Endothelial cell (in vitro differentiated cells): ENCODE measurements at regions not wholly inside any gene's neighbourhood (a gene's known extent, or its start where the extent isn't known, plus 50 kb on each side); places are given as distances from the start of the nearest gene placed in this dataset.

ENCODE experiments used
- DNase-seq: peaks from one replicate; pipeline ENCODE4 v3.0.0; 2021; ENCODE audit warnings: low spot score
- H3K27ac Mint-ChIP-seq: one replicate; pipeline ENCODE4 v1.8.0; 2021; ENCODE audit warnings: mixed read lengths, inconsistent platforms; ENCODE audit not compliant: unreplicated experiment
- H3K27me3 Mint-ChIP-seq: one replicate; pipeline ENCODE4 v1.8.0; 2021; ENCODE audit warnings: mild to moderate bottlenecking, moderate library complexity, mixed read lengths, inconsistent platforms; ENCODE audit not compliant: unreplicated experiment
- H3K36me3 Mint-ChIP-seq: one replicate; pipeline ENCODE4 v1.8.0; 2021; ENCODE audit warnings: mild to moderate bottlenecking, low read depth, mixed read lengths, inconsistent platforms; ENCODE audit not compliant: unreplicated experiment
- H3K4me1 Mint-ChIP-seq: one replicate; pipeline ENCODE4 v1.8.0; 2021; ENCODE audit warnings: mild to moderate bottlenecking, mixed read lengths, inconsistent platforms; ENCODE audit not compliant: unreplicated experiment
- H3K4me3 Mint-ChIP-seq: one replicate; pipeline ENCODE4 v1.8.0; 2021; ENCODE audit warnings: mild to moderate bottlenecking, mixed read lengths, inconsistent platforms; ENCODE audit not compliant: unreplicated experiment
- H3K9me3 Mint-ChIP-seq: one replicate; pipeline ENCODE4 v1.8.0; 2021; ENCODE audit warnings: mixed read lengths, inconsistent platforms; ENCODE audit not compliant: unreplicated experiment
- TF ChIP-seq, protein P1 (sequence below): fragments of 200-600 bp; sonication (generic); IDR thresholded peaks from one replicate; pipeline ENCODE4 v1.5.0; 2021; ENCODE audit warnings: antibody characterized with exemption; ENCODE audit not compliant: unreplicated experiment

DNA sequence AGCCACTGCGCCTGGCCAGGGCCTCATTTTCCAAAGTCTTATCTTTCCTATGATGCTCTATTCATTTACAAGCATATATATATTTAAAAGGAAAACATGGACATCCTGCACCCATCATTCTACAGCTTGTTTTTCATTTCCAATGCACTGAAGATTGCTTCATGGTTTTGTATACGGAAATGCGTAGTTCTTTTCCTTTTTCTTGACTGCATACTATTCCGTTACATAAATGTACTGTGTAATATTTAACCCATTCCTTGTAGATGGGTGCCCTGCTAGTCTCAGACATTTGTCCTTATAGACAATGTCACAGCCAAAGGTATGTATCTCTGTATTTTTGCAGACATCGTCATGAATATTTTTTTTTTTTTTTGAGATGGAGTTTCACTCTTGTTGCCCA lies 257.0 kb downstream of the ASMT start:
- TF ChIP-seq, protein P1, sequence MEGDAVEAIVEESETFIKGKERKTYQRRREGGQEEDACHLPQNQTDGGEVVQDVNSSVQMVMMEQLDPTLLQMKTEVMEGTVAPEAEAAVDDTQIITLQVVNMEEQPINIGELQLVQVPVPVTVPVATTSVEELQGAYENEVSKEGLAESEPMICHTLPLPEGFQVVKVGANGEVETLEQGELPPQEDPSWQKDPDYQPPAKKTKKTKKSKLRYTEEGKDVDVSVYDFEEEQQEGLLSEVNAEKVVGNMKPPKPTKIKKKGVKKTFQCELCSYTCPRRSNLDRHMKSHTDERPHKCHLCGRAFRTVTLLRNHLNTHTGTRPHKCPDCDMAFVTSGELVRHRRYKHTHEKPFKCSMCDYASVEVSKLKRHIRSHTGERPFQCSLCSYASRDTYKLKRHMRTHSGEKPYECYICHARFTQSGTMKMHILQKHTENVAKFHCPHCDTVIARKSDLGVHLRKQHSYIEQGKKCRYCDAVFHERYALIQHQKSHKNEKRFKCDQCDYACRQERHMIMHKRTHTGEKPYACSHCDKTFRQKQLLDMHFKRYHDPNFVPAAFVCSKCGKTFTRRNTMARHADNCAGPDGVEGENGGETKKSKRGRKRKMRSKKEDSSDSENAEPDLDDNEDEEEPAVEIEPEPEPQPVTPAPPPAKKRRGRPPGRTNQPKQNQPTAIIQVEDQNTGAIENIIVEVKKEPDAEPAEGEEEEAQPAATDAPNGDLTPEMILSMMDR = no peak
- H3K4me3 Mint-ChIP-seq = no peak overlapping the region
- H3K27me3 Mint-ChIP-seq = peaks cover 3% of the 10 kb centered on the region
- H3K27ac Mint-ChIP-seq = no peak overlapping the region
- DNase-seq = no peak
- no peaks in the 10 kb centered on the region for H3K4me1 Mint-ChIP-seq
- H3K9me3 Mint-ChIP-seq = no peaks in the 10 kb centered on the region
- no peaks in the 10 kb centered on the region for H3K36me3 Mint-ChIP-seq

DNA sequence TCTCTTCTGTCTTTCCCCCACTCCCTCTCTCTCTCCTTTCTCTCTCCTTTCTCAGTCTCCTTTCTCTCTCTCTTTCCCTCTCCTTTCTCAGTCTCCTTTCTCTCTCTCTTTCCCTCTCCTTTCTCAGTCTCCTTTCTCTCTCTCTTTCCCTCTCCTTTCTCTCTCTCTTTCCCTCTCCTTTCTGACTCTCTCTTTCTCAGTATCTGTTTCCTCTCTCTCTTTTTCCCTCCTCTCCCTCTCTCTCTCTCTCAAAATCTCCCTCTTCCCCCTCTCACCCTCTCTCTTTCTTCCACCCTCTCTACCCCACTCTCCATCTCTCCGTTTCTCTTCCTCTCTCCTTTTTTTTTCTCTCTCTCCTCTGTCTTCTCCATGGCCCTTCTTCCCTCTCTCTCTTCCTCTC lies 258.8 kb downstream of the ASMT start:
- Mint-ChIP-seq H3K27me3 (peaks cover 3% of the 10 kb centered on the region), H3K4me1 (no peaks in the 10 kb centered on the region), H3K9me3 (no peaks in the 10 kb centered on the region), H3K36me3 (no peaks in the 10 kb centered on the region), H3K4me3 (no peak overlapping the region), H3K27ac (no peak overlapping the region)
- TF ChIP-seq, protein P1 = no peak
- DNase-seq = no peak

DNA sequence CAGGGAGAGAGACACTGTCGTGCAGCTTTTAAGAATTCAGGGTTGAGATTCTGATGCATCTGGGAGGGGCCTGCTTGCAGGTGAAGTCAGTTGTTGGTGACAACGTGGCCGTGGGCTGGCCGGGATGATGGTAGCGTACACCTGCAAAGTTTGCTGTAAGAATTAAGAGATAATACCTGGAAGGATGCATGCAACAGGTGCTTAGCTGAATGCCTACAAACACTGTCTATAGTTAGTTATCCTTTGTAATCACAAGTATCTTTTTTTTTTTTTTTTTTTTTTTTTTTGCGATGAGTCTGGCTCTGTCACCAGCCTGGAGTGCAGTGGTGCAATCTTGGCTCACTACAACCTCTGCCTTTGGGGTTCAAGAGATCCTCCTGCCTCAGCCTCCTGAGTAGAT lies 259.6 kb downstream of the ASMT start:
- no peaks in the 10 kb centered on the region for H3K36me3 Mint-ChIP-seq
- no peak overlapping the region for H3K4me3 Mint-ChIP-seq
- TF ChIP-seq, protein P1 = no peak

DNA sequence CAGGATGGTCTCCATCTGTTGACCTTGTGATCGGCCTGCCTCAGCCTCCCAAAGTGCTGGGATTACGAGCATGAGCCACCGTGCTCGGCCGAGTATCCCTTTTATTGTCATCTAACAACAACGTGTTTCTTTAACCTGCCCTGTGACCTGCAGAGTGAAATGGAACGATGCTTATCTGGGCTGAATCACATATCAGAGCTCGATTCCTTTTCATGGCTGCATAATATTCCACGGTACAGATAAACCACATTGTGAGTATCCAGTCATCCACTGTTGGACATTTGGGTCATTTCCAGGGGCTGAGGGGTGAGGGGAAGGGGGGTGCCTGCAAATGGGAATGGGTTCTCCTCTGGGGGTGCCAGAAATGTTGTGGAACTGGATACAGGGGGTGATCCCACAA lies 260.0 kb downstream of the ASMT start:
- Mint-ChIP-seq H3K27ac (no peak overlapping the region), H3K9me3 (no peaks in the 10 kb centered on the region), H3K4me3 (no peak overlapping the region), H3K4me1 (no peaks in the 10 kb centered on the region), H3K36me3 (no peaks in the 10 kb centered on the region), H3K27me3 (peaks cover 3% of the 10 kb centered on the region)
- TF ChIP-seq, protein P1 = no peak
- no peak for DNase-seq

More for the DNA sequence above, 259.6 kb downstream of the ASMT start:
- no peaks in the 10 kb centered on the region for H3K4me1 Mint-ChIP-seq
- H3K9me3 Mint-ChIP-seq = no peaks in the 10 kb centered on the region
- H3K27ac Mint-ChIP-seq = no peak overlapping the region
- peaks cover 3% of the 10 kb centered on the region for H3K27me3 Mint-ChIP-seq
- no peak for DNase-seq

DNA sequence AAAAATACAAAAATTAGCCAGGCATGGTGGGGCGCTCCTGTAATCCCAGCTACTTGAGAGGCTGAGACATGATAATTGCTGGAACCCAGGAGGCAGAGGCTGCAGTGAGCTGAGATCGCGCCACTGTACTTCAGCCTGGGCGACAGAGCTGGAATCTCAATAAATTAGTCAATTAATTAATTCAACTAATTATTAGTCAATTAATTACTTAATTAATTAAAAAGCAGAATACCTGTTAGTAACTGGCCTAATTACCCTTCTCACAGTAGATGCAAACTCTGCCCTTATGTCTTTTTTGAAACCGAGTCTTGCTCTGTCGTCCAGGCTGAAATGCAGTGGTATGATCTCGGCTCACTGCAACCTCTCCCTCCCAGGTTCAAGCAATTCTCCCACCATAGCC lies 261.2 kb downstream of the ASMT start:
- Mint-ChIP-seq H3K36me3 (no peaks in the 10 kb centered on the region), H3K4me3 (no peak overlapping the region), H3K4me1 (no peaks in the 10 kb centered on the region), H3K27me3 (peaks cover 3% of the 10 kb centered on the region), H3K27ac (no peak overlapping the region), H3K9me3 (peaks cover 3% of the 10 kb centered on the region)
- DNase-seq = no peak
- TF ChIP-seq, protein P1 = no peak
